Astrocyte (in vitro differentiated cells and primary cell): ENCODE measurements at regions not wholly inside any gene's neighbourhood (a gene's known extent, or its start where the extent isn't known, plus 50 kb on each side); places are given as distances from the start of the nearest gene placed in this dataset.

Experiments used
- DNase-seq: peaks from one replicate; pipeline ENCODE4 v3.0.0-alpha.2; 2010; ENCODE audit warnings: low read depth
- FAIRE-seq: peaks from 2 replicates; lab custom pipeline; 2011; peaks lifted over from hg19 to GRCh38; lab: Jason Lieb, UNC
- H2AFZ ChIP-seq: 2 replicates; pipeline ENCODE4 v1.6.0; 2012; ENCODE audit warnings: low read depth, low read length, inconsistent platforms
- H3K27ac ChIP-seq: 2 replicates; pipeline ENCODE4 v1.5.1; 2011; ENCODE audit warnings: low read depth, low read length, inconsistent platforms
- H3K27me3 ChIP-seq: 2 replicates; pipeline ENCODE4 v1.6.0; 2011; ENCODE audit warnings: low read length, inconsistent platforms; ENCODE audit not compliant: insufficient read depth
- H3K36me3 ChIP-seq: 2 replicates; pipeline ENCODE4 v1.5.1; 2011; ENCODE audit warnings: low read length, inconsistent platforms; ENCODE audit not compliant: insufficient read depth
- H3K4me1 ChIP-seq: 2 replicates; pipeline ENCODE4 v1.5.1; 2011; ENCODE audit warnings: low read length, inconsistent platforms; ENCODE audit not compliant: insufficient read depth
- H3K4me2 ChIP-seq: 2 replicates; pipeline ENCODE4 v1.6.0; 2012; ENCODE audit warnings: low read length, inconsistent platforms
- H3K4me3 ChIP-seq: 2 replicates; pipeline ENCODE4 v1.5.1; 2011; ENCODE audit warnings: low read depth, mild to moderate bottlenecking, low read length, inconsistent platforms; ENCODE audit not compliant: insufficient read depth
- H3K79me2 ChIP-seq: 2 replicates; pipeline ENCODE4 v1.6.0; 2012; ENCODE audit warnings: mild to moderate bottlenecking, low read length, inconsistent platforms; ENCODE audit not compliant: insufficient read depth
- H3K9ac ChIP-seq: 2 replicates; pipeline ENCODE4 v1.6.0; 2012; ENCODE audit warnings: mild to moderate bottlenecking, low read length, inconsistent platforms
- H3K9me3 ChIP-seq: 2 replicates; pipeline ENCODE4 v1.5.1; 2012; ENCODE audit warnings: low read depth, mild to moderate bottlenecking, low read length, inconsistent platforms; ENCODE audit not compliant: insufficient read depth
- H4K20me1 ChIP-seq: 2 replicates; pipeline ENCODE4 v1.6.0; 2012; ENCODE audit warnings: low read length, inconsistent platforms; ENCODE audit not compliant: insufficient read depth
- H3K27ac Mint-ChIP-seq: one replicate; pipeline ENCODE4 v1.8.0; 2021; ENCODE audit warnings: mild to moderate bottlenecking, mixed read lengths; ENCODE audit not compliant: unreplicated experiment
- H3K27me3 Mint-ChIP-seq: one replicate; pipeline ENCODE4 v1.8.0; 2021; ENCODE audit warnings: low read depth, mixed read lengths; ENCODE audit not compliant: unreplicated experiment
- H3K36me3 Mint-ChIP-seq: one replicate; pipeline ENCODE4 v1.8.0; 2021; ENCODE audit warnings: low read depth, mixed read lengths; ENCODE audit not compliant: unreplicated experiment
- H3K4me1 Mint-ChIP-seq: one replicate; pipeline ENCODE4 v1.8.0; 2021; ENCODE audit warnings: low read depth, mixed read lengths; ENCODE audit not compliant: unreplicated experiment
- H3K4me3 Mint-ChIP-seq: one replicate; pipeline ENCODE4 v1.8.0; 2021; ENCODE audit warnings: mild to moderate bottlenecking, moderate library complexity, mixed read lengths; ENCODE audit not compliant: unreplicated experiment
- H3K9me3 Mint-ChIP-seq: one replicate; pipeline ENCODE4 v1.8.0; 2021; ENCODE audit warnings: mild to moderate bottlenecking, mixed read lengths; ENCODE audit not compliant: unreplicated experiment
- CTCF ChIP-seq: IDR thresholded peaks from 2 replicates; pipeline ENCODE4 v1.5.1; 2011; ENCODE audit warnings: low read depth, mild to moderate bottlenecking, inconsistent platforms, low read length, moderate library complexity; ENCODE audit not compliant: insufficient read depth
- EZH2 ChIP-seq: IDR thresholded peaks from 2 replicates; pipeline ENCODE4 v1.6.1; 2012; ENCODE audit warnings: mild to moderate bottlenecking, low read length, inconsistent platforms; ENCODE audit not compliant: insufficient read depth

- Histone ChIP-seq H3K36me3 (no peaks in the 10 kb centered on the region), H3K79me2 (no peaks in the 10 kb centered on the region), H3K9me3 (peaks cover 11% of the 10 kb centered on the region), H3K27me3 (no peaks in the 10 kb centered on the region), H3K4me3 (no peak overlapping the region), H2AFZ (no peak overlapping the region), H3K9ac (no peak overlapping the region), H3K4me1 (no peaks in the 10 kb centered on the region), H3K4me2 (no peak overlapping the region), H4K20me1 (no peaks in the 10 kb centered on the region), H3K27ac (no peak overlapping the region)
- Mint-ChIP-seq H3K4me1 (peaks cover 14% of the 10 kb centered on the region), H3K9me3 (peaks cover 7% of the 10 kb centered on the region), H3K27ac (no peak overlapping the region), H3K4me3 (no peak overlapping the region), H3K36me3 (no peaks in the 10 kb centered on the region), H3K27me3 (no peaks in the 10 kb centered on the region)
- TF ChIP-seq CTCF, result no peak
- TF ChIP-seq EZH2, result no peak
- FAIRE-seq (no peak), DNase-seq (no peak)
These were observed 269.2 kb upstream of the TNC start for GRCh38 chr9:115386963-115387770.

- no peaks in the 10 kb centered on the region for H3K27me3 Mint-ChIP-seq
These were observed 273.3 kb upstream of the TNC start for GRCh38 chr9:115391168-115391825.

More at GRCh38 chr9:115391168-115391825, 273.3 kb upstream of the TNC start:
- peaks cover 7% of the 10 kb centered on the region for H3K4me1 ChIP-seq
- H3K9me3 Mint-ChIP-seq, result no peaks in the 10 kb centered on the region
- H3K4me2 ChIP-seq, result no peak overlapping the region
- FAIRE-seq (no peak), DNase-seq (no peak)
- H4K20me1 ChIP-seq, result no peaks in the 10 kb centered on the region
- no peak overlapping the region for H3K27ac Mint-ChIP-seq
- H3K79me2 ChIP-seq, result no peaks in the 10 kb centered on the region
- H3K9me3 ChIP-seq, result no peaks in the 10 kb centered on the region
- no peak overlapping the region for H2AFZ ChIP-seq
- no peaks in the 10 kb centered on the region for H3K36me3 ChIP-seq
- no peaks in the 10 kb centered on the region for H3K36me3 Mint-ChIP-seq
- peaks cover 33% of the 10 kb centered on the region for H3K4me1 Mint-ChIP-seq
- no peak overlapping the region for H3K9ac ChIP-seq
- H3K27ac ChIP-seq, result no peak overlapping the region
- H3K4me3 ChIP-seq, result no peak overlapping the region
- TF ChIP-seq CTCF (no peak), EZH2 (no peak)
- H3K4me3 Mint-ChIP-seq, result no peak overlapping the region
- no peaks in the 10 kb centered on the region for H3K27me3 ChIP-seq
